Muscle layer of duodenum (tissue), 2 donors: ENCODE measurements at regions not wholly inside any gene's neighbourhood (a gene's known extent, or its start where the extent isn't known, plus 50 kb on each side); places are given as distances from the start of the nearest gene placed in this dataset.

Source experiments
- H3K27ac ChIP-seq: one replicate; pipeline ENCODE4 v1.7.0; 2013; ENCODE audit warnings: mild to moderate bottlenecking, low read length
- H3K27me3 ChIP-seq: one replicate; pipeline ENCODE4 v1.7.0; 2013; ENCODE audit warnings: low read depth, mild to moderate bottlenecking, control low read depth, low read length
- H3K36me3 ChIP-seq, 2 donors: one replicate each; pipeline ENCODE4 v1.7.0; 2013; ENCODE audit warnings: low read length in 2 of 2, control low read depth in 1 of 2, mild to moderate bottlenecking in 1 of 2; ENCODE audit not compliant: insufficient read depth in 2 of 2, control insufficient read depth in 1 of 2
- H3K4me1 ChIP-seq, 2 donors: one replicate each; pipeline ENCODE4 v1.7.0; 2013; ENCODE audit warnings: low read length in 2 of 2, mild to moderate bottlenecking in 2 of 2, control low read depth in 1 of 2, moderate library complexity in 1 of 2; ENCODE audit not compliant: insufficient read depth in 2 of 2, control insufficient read depth in 1 of 2
- H3K4me3 ChIP-seq, 2 donors: one replicate each; pipeline ENCODE4 v1.7.0; 2013; ENCODE audit warnings: low read length in 2 of 2, low read depth in 1 of 2, mild to moderate bottlenecking in 1 of 2
- H3K9me3 ChIP-seq, 2 donors: one replicate each; pipeline ENCODE4 v1.7.0; 2013; ENCODE audit warnings: low read length in 2 of 2, control low read depth in 1 of 2, mild to moderate bottlenecking in 1 of 2; ENCODE audit not compliant: control insufficient read depth in 1 of 2
- donor health status: healthy.

DNA sequence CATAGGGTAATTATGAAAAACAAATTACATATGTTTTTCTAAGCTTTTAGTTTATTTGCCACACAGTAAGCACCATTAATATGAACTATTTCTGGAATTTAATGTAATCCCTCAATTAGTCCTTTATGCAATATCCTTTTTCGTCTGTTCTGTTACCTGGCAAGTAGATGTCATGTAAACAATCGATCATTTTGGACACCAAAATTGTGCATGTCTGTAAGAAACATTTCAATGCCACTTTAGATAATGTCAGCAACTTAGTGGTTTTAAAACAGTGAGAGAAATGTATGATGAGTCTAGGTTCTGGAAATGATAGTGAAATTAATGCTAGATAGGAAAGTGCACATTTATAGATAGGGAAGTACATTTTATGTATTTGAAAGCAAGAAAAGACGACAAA lies 986.6 kb downstream of the ZPLD1 start:
- no peak overlapping the region for H3K27ac ChIP-seq
- no peaks in the 10 kb centered on the region for H3K36me3 ChIP-seq
- H3K4me3 ChIP-seq, result no peak overlapping the region
- no peaks in the 10 kb centered on the region for H3K4me1 ChIP-seq
- H3K27me3 ChIP-seq, result no peaks in the 10 kb centered on the region
- H3K9me3 ChIP-seq, result no peaks in the 10 kb centered on the region

DNA sequence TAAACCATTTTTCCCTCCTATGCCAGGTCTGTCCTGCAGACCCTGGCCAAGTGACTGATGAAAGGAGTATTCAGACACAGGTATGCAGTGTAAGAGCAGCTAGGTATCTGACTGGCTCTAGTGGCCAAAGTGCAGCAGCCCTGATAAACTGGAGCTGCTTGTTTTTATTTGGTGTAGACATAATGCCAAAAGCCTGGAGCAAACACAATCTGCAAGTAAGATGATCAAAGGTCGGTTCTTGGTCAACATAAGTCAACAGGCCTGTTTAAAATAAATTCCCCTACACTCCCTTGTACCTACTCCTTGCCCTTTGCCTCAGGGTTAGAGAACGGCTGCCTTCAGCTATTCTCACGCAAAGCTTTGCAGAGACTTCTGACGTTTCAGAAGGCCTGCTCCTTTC lies 1003.1 kb downstream of the ZPLD1 start:
- H3K36me3 ChIP-seq, result no peaks in the 10 kb centered on the region
- no peaks in the 10 kb centered on the region for H3K27me3 ChIP-seq
- no peak overlapping the region for H3K4me3 ChIP-seq
- no peaks in the 10 kb centered on the region for H3K9me3 ChIP-seq
- H3K4me1 ChIP-seq, result no peaks in the 10 kb centered on the region
- no peak overlapping the region for H3K27ac ChIP-seq

DNA sequence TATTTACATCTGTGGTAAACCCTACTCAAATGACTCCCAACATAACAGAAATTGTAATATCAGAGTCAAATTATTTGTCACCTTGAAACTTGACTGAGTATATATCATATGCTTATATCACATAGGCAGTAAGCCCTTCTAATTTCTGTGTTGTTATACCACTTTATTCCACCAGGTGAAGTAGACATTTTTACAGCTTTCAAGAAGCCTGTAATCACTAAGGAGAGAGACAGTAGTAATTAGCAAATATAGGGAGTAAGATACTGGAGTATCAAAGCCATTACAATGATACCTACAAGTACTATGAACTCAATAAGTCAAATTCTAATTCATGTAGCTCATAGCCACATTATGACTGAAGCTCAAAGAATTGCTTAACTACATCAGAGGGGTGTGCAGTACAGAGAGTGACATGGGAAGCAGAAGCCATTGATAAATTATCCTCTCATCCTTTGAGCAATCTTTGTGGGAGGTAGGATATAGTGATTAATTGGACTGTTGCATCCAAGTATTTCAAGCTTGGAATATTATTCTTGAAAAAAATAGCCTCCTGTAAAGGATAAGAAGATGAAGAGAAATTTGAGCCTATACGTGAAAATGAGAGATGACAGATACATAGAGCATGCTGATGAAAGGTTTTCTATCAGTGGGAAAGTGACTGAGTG lies 1005.9 kb downstream of the ZPLD1 start:
- Histone ChIP-seq H3K27me3 (no peaks in the 10 kb centered on the region), H3K36me3 (no peaks in the 10 kb centered on the region), H3K4me1 (no peaks in the 10 kb centered on the region), H3K4me3 (no peak overlapping the region), H3K27ac (no peak overlapping the region), H3K9me3 (no peaks in the 10 kb centered on the region)

DNA sequence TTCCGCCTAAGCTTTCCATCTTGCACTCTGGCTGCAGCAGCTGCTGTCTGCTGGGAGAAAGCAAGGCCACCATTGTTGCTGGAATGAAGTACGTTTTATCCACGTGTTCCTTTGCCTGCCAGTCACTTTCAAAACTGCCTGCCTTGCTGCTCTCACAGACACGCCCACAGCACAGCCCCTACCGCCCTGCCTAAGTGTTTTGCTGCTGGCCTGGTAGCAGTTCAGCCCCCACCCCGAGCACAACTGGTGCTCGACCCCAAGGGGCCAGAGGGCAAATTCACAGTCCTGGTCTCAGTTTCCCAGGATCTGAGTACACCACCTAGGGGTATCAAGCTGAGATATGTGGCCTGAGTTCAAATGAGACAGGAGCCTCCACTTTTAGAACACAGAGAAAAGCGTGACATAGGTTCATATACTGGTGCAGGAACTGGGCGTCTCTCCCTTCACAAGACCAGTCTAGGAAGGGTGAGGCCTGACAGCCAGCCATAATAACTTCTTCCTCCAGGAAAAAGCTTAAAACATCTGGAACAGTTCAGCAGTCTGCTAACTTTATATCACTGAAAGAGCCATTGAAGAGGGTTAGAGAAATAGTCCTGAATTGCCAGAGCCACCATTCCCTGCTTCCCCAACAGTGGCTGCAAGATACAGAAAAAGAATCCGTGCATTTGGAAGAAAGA lies 1012.3 kb downstream of the ZPLD1 start:
- H3K4me3 ChIP-seq, result no peak overlapping the region
- H3K9me3 ChIP-seq, result peaks cover 0 to 8% of the 10 kb centered on the region in 2 donors
- no peaks in the 10 kb centered on the region for H3K36me3 ChIP-seq
- H3K4me1 ChIP-seq, result no peaks in the 10 kb centered on the region
- H3K27me3 ChIP-seq, result no peaks in the 10 kb centered on the region
- no peak overlapping the region for H3K27ac ChIP-seq

DNA sequence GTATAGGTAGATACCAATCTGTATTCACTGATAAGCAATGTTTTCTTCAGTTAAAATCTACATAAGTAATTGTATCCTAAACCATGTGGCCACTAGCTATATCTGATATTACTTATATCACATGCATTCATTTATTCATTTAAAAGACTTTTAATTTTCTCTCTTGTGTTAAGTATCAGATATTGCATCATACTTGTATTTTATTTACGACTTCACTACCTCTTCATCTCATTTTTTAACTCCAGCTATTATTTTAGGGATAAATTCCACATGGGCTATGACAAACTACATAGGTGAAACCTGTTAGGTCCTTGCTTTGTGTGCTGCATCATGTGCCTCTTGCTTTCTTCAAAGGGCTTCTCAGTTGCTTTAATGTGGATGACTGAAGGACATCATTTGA lies 1018.3 kb downstream of the ZPLD1 start:
- no peaks in the 10 kb centered on the region for H3K4me1 ChIP-seq

DNA sequence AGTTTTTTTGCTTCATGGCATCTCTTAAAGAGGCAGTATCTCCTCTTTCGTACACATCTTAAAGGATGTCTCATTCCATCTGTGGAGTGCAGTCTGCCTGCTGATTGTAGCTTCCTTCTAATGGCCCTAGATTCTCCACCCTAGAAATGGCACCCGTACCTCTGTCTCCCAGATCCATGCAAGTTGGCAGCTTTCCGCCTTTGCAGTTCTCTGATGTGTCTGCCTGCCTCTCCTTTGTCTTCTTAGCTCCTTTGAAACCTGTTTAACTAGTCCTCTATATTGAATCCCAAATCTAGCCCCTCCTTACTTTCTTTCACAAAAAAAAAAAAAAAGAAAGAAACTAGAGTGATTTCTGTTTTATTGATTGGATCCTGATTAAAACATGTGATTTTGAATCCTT lies 1025.0 kb downstream of the ZPLD1 start:
- Histone ChIP-seq H3K27ac (no peak overlapping the region), H3K9me3 (peaks cover 0 to 2% of the 10 kb centered on the region in 2 donors), H3K4me3 (no peak overlapping the region), H3K27me3 (no peaks in the 10 kb centered on the region), H3K4me1 (no peaks in the 10 kb centered on the region), H3K36me3 (no peaks in the 10 kb centered on the region)

More for the DNA sequence above, 1018.3 kb downstream of the ZPLD1 start:
- Histone ChIP-seq H3K36me3 (no peaks in the 10 kb centered on the region), H3K27me3 (no peaks in the 10 kb centered on the region), H3K4me3 (no peak overlapping the region), H3K9me3 (peaks cover 0 to 3% of the 10 kb centered on the region in 2 donors), H3K27ac (no peak overlapping the region)

DNA sequence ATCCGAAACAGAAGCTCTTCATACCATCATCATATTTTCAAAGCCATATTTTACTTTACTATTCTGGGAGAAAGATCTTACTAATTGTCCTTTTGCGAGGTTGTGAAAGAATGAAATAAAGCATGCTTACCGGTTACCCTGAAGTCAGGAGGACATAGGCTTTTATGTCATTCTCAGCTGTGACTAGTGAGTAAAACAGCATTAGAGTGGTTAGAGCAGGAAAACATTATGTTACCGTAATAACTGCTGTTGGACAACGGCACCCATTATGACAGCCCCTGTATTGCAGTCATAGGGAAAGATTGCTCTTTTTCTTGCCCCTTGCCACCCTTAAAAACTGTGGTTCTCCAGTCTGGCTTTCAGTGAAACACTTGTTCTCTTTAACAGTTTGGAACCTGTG lies 1035.7 kb downstream of the ZPLD1 start:
- Histone ChIP-seq H3K4me3 (no peak overlapping the region), H3K27ac (no peak overlapping the region), H3K4me1 (no peaks in the 10 kb centered on the region), H3K27me3 (no peaks in the 10 kb centered on the region), H3K36me3 (no peaks in the 10 kb centered on the region), H3K9me3 (no peaks in the 10 kb centered on the region)

DNA sequence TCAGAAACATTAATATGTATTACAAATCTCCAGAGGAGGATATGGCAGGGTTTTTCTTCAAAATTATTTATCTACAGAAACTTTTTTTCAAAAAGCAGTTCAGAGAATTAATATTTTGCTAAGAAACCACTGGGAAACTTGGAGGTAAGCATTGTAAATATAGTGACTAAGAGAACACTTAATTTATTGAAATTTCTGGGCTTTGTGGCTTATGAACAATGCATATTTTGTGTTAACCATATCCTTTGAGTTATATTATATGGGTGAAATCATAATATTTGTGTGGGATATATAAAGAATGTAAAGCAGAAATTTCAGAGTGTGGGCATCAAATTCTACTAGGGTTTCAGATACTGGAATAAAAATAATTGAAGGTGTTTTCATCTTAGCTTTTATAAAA lies 1059.2 kb downstream of the ZPLD1 start:
- Histone ChIP-seq H3K27me3 (no peaks in the 10 kb centered on the region), H3K36me3 (no peaks in the 10 kb centered on the region), H3K4me3 (no peak overlapping the region), H3K27ac (no peak overlapping the region), H3K9me3 (no peaks in the 10 kb centered on the region), H3K4me1 (no peaks in the 10 kb centered on the region)

DNA sequence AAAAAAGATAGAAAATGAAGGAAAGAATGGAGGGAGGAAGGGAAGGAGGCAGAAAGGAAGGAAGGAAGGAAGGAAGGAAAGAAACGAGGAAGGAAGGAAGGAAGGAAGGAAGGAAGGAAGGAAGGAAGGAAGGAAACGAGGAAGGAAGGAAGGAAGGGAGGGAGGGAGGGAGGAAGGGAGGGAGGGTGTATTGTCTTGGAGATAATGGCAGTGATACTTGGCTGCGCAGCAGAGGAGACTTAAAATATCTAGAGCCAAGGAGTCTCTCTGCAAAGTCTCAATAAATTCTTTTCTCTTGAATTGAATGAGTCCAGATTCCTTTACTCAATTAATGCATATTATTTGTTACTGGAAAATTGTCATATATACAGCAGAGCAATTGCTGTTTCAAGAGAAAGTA lies 1059.7 kb downstream of the ZPLD1 start:
- Histone ChIP-seq H3K36me3 (no peaks in the 10 kb centered on the region), H3K4me3 (no peak overlapping the region), H3K27me3 (no peaks in the 10 kb centered on the region), H3K27ac (no peak overlapping the region), H3K4me1 (no peaks in the 10 kb centered on the region), H3K9me3 (no peaks in the 10 kb centered on the region)

DNA sequence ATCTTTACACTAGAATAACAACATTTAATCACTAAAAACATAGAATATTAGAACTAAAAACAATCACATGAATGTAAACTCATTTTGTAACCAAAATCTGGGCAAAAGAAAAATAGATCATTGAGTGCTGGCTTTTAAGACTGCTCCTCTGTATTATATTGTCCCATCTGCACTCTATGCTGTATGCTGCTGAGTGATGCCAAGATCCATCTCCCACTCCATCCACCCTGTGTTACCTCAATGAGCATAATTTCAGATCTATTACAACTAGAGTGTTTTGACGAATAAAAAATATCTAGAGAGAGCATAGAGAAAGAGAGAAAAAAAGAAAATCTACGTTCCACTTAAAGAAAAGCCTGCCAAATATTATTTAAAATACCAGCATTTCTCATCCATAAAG lies 1060.4 kb downstream of the ZPLD1 start:
- Histone ChIP-seq H3K4me3 (no peak overlapping the region), H3K4me1 (no peaks in the 10 kb centered on the region), H3K27ac (no peak overlapping the region), H3K36me3 (no peaks in the 10 kb centered on the region), H3K27me3 (no peaks in the 10 kb centered on the region), H3K9me3 (no peaks in the 10 kb centered on the region)

DNA sequence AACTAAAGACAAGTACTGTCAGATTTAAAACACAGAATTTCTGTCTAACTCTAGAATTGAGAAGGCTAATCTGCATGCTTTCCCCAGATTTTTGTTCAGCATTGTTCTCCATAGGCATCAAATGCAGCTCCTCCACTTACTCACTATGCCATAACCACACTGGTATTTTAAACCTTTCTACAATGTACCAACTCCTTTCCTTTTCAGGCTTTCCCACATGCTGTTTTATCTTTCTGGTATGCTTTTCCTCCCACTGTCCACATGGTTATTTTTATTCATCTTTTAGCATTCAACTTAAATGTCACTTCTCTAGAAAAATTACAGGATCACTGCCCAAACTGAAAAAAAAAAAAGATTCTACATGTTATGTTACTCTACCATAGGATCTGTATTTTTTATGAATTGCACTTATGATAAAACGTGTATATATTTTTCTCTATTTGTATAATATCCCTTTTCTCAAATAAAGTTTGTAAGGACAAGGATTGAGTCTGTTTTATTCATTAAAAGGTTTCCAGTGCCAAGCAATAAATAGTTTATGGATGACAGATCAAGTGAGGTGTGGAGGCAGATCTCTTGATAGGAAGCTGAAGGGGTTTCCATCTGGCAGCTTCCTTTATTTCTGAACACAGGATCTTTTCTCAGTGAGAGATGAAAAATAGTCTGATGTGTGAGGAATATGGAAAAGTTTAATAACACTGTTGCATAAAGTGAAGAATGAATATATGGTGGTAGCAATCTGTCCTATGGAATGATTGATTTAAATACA lies 1064.5 kb downstream of the ZPLD1 start:
- H3K9me3 ChIP-seq, result no peaks in the 10 kb centered on the region
- no peaks in the 10 kb centered on the region for H3K4me1 ChIP-seq
- H3K4me3 ChIP-seq, result no peak overlapping the region
- no peaks in the 10 kb centered on the region for H3K36me3 ChIP-seq
- H3K27ac ChIP-seq, result no peak overlapping the region
- H3K27me3 ChIP-seq, result no peaks in the 10 kb centered on the region
